Neural cell (in vitro differentiated cells): ENCODE measurements at regions not wholly inside any gene's neighbourhood (a gene's known extent, or its start where the extent isn't known, plus 50 kb on each side); places are given as distances from the start of the nearest gene placed in this dataset.

Source experiments
- H2AFZ ChIP-seq: fragments of 200-600, 300-800 bp; sonication (generic), shearing (Covaris generic); 2 replicates; pipeline ENCODE4 v1.6.0; 2014; ENCODE audit warnings: low read depth, mild to moderate bottlenecking, antibody characterized with exemption, low read length, moderate library complexity
- H3F3A ChIP-seq: fragments of 200-600 bp; shearing (Covaris generic); 2 replicates; pipeline ENCODE4 v1.6.1; 2016; ENCODE audit warnings: mild to moderate bottlenecking, moderate library complexity, mixed read lengths, antibody characterized with exemption, low read length; ENCODE audit not compliant: insufficient read depth, poor library complexity, severe bottlenecking
- H3K27ac ChIP-seq: fragments of 200-600, 300-800 bp; sonication (generic), shearing (Covaris generic); 2 replicates; pipeline ENCODE4 v1.5.1; 2014; ENCODE audit warnings: mild to moderate bottlenecking, low read length, moderate library complexity
- H3K27me3 ChIP-seq: fragments of 300-800, 200-600 bp; sonication (generic), shearing (Covaris generic); 2 replicates; pipeline ENCODE4 v1.6.0; 2014; ENCODE audit warnings: mild to moderate bottlenecking, low read depth, low read length, moderate library complexity; ENCODE audit not compliant: insufficient read depth
- H3K36me3 ChIP-seq: fragments of 300-800, 200-600 bp; sonication (generic), shearing (Covaris generic); 2 replicates; pipeline ENCODE4 v1.5.1; 2014; ENCODE audit warnings: mild to moderate bottlenecking, antibody characterized with exemption, low read length, moderate library complexity; ENCODE audit not compliant: insufficient read depth
- H3K4me2 ChIP-seq: fragments of 300-800, 200-600 bp; sonication (generic), shearing (Covaris generic); 2 replicates; pipeline ENCODE4 v1.6.0; 2014; ENCODE audit warnings: mild to moderate bottlenecking, low read length
- H3K4me3 ChIP-seq: fragments of 300-800, 200-600 bp; sonication (generic), shearing (Covaris generic); 2 replicates; pipeline ENCODE4 v1.5.1; 2014; ENCODE audit warnings: mild to moderate bottlenecking, low read length, moderate library complexity
- H3K79me2 ChIP-seq: fragments of 200-600 bp; shearing (Covaris generic); replicated peaks from 2 replicates; pipeline ENCODE4 v1.6.0; 2014; ENCODE audit warnings: mild to moderate bottlenecking, low read length, moderate library complexity; ENCODE audit not compliant: insufficient read depth
- H3K9ac ChIP-seq: fragments of 300-800, 200-600 bp; sonication (generic), shearing (Covaris generic); 2 replicates; pipeline ENCODE4 v1.6.1; 2016; ENCODE audit warnings: mild to moderate bottlenecking, low read length, mixed read lengths
- H3K9me2 ChIP-seq: fragments of 200-600 bp; shearing (Covaris generic); 2 replicates; pipeline ENCODE4 v1.6.1; 2016; ENCODE audit warnings: mild to moderate bottlenecking, low read length, mixed read lengths; ENCODE audit not compliant: insufficient read depth
- H3K9me3 ChIP-seq: fragments of 200-600, 300-800 bp; sonication (generic), shearing (Covaris generic); 2 replicates; pipeline ENCODE4 v1.6.1; 2016; ENCODE audit warnings: mild to moderate bottlenecking, mixed run types, low read length, moderate library complexity, mixed read lengths
- H4K20me1 ChIP-seq: fragments of 200-600 bp; shearing (Covaris generic); 2 replicates; pipeline ENCODE4 v1.6.1; 2016; ENCODE audit warnings: mild to moderate bottlenecking, mixed run types; ENCODE audit not compliant: insufficient read depth
- EP300 ChIP-seq: fragments of 450-650 bp; conservative IDR thresholded peaks from 2 replicates; pipeline ENCODE4 v1.6.1; 2014; ENCODE audit warnings: antibody characterized with exemption, mild to moderate bottlenecking, moderate library complexity; ENCODE audit not compliant: poor library complexity, severe bottlenecking
- EZH2 ChIP-seq: fragments of 200-600, 300-800 bp; shearing (Covaris generic), sonication (generic); IDR thresholded peaks from 2 replicates; pipeline ENCODE4 v1.6.1; 2014; ENCODE audit warnings: antibody characterized with exemption, low read length, borderline replicate concordance, mild to moderate bottlenecking; ENCODE audit not compliant: insufficient read depth, poor library complexity, severe bottlenecking
- MXI1 ChIP-seq: fragments of 450-650 bp; conservative IDR thresholded peaks from 2 replicates; pipeline ENCODE4 v1.6.1; 2014; ENCODE audit warnings: antibody characterized with exemption, mild to moderate bottlenecking; ENCODE audit not compliant: poor library complexity, severe bottlenecking
- POLR2AphosphoS5 ChIP-seq: IDR thresholded peaks from 2 replicates; pipeline ENCODE4 v1.6.1; 2012
- RAD21 ChIP-seq: fragments of 450-650 bp; conservative IDR thresholded peaks from 2 replicates; pipeline ENCODE4 v1.6.1; 2014; ENCODE audit warnings: antibody characterized with exemption, mild to moderate bottlenecking, moderate library complexity
- SMC3 ChIP-seq: fragments of 450-650 bp; conservative IDR thresholded peaks from 2 replicates; pipeline ENCODE4 v1.6.1; 2014; ENCODE audit warnings: antibody characterized with exemption, mild to moderate bottlenecking, moderate library complexity; ENCODE audit not compliant: poor library complexity
- TAF1 ChIP-seq: IDR thresholded peaks from 2 replicates; pipeline ENCODE4 v1.6.1; 2012; ENCODE audit warnings: low read depth
- TF ChIP-seq, protein P1 (sequence below): IDR thresholded peaks from 2 replicates; pipeline ENCODE4 v1.6.1; 2012; ENCODE audit warnings: borderline replicate concordance
- TF ChIP-seq, protein P2 (sequence below): fragments of 450-650 bp; IDR thresholded peaks from 2 replicates; pipeline ENCODE4 v1.5.1; 2014; ENCODE audit warnings: antibody characterized with exemption, mild to moderate bottlenecking, moderate library complexity; ENCODE audit not compliant: poor library complexity, severe bottlenecking

DNA sequence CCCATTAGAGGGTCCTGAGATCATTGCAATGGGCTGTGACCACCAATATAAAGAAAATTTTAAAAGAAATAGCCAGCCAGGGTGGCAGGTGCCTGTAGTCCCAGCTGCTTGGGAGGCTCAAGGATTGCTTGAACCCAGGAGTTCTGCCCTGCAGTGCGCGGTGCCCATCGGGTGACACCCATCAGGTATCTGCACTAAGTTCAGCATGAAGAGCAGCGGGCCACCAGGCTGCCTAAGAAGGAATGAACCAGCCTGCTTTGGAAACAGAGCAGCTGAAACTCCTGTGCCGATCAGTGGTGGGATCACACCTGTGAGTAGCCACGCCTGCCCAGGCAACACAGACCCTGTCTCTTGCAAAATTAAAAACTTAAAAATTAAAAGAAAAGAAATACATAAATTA lies 102.5 kb upstream of the FOXC1 start:
- H4K20me1 ChIP-seq, result no peaks in the 10 kb centered on the region
- no peaks in the 10 kb centered on the region for H3K9me3 ChIP-seq
- no peaks in the 10 kb centered on the region for H3F3A ChIP-seq
- H3K36me3 ChIP-seq, result no peaks in the 10 kb centered on the region
- H3K4me3 ChIP-seq, result no peak overlapping the region
- H3K9me2 ChIP-seq, result no peaks in the 10 kb centered on the region
- no peak overlapping the region for H3K27ac ChIP-seq
- no peak for TF ChIP-seq RAD21
- TF ChIP-seq SMC3, result no peak
- no peak for TF ChIP-seq EP300
- TF ChIP-seq TAF1, result no peak
- TF ChIP-seq EZH2, result no peak
- no peak for TF ChIP-seq POLR2AphosphoS5
- TF ChIP-seq, protein P1, sequence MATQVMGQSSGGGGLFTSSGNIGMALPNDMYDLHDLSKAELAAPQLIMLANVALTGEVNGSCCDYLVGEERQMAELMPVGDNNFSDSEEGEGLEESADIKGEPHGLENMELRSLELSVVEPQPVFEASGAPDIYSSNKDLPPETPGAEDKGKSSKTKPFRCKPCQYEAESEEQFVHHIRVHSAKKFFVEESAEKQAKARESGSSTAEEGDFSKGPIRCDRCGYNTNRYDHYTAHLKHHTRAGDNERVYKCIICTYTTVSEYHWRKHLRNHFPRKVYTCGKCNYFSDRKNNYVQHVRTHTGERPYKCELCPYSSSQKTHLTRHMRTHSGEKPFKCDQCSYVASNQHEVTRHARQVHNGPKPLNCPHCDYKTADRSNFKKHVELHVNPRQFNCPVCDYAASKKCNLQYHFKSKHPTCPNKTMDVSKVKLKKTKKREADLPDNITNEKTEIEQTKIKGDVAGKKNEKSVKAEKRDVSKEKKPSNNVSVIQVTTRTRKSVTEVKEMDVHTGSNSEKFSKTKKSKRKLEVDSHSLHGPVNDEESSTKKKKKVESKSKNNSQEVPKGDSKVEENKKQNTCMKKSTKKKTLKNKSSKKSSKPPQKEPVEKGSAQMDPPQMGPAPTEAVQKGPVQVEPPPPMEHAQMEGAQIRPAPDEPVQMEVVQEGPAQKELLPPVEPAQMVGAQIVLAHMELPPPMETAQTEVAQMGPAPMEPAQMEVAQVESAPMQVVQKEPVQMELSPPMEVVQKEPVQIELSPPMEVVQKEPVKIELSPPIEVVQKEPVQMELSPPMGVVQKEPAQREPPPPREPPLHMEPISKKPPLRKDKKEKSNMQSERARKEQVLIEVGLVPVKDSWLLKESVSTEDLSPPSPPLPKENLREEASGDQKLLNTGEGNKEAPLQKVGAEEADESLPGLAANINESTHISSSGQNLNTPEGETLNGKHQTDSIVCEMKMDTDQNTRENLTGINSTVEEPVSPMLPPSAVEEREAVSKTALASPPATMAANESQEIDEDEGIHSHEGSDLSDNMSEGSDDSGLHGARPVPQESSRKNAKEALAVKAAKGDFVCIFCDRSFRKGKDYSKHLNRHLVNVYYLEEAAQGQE, result no peak
- TF ChIP-seq, protein P2, sequence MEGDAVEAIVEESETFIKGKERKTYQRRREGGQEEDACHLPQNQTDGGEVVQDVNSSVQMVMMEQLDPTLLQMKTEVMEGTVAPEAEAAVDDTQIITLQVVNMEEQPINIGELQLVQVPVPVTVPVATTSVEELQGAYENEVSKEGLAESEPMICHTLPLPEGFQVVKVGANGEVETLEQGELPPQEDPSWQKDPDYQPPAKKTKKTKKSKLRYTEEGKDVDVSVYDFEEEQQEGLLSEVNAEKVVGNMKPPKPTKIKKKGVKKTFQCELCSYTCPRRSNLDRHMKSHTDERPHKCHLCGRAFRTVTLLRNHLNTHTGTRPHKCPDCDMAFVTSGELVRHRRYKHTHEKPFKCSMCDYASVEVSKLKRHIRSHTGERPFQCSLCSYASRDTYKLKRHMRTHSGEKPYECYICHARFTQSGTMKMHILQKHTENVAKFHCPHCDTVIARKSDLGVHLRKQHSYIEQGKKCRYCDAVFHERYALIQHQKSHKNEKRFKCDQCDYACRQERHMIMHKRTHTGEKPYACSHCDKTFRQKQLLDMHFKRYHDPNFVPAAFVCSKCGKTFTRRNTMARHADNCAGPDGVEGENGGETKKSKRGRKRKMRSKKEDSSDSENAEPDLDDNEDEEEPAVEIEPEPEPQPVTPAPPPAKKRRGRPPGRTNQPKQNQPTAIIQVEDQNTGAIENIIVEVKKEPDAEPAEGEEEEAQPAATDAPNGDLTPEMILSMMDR, result no peak
- no peak for TF ChIP-seq MXI1
- H3K27me3 ChIP-seq, result no peaks in the 10 kb centered on the region
- H3K4me2 ChIP-seq, result no peak overlapping the region
- no peak overlapping the region for H3K9ac ChIP-seq
- H2AFZ ChIP-seq, result no peak overlapping the region
- H3K79me2 ChIP-seq, result no peaks in the 10 kb centered on the region

DNA sequence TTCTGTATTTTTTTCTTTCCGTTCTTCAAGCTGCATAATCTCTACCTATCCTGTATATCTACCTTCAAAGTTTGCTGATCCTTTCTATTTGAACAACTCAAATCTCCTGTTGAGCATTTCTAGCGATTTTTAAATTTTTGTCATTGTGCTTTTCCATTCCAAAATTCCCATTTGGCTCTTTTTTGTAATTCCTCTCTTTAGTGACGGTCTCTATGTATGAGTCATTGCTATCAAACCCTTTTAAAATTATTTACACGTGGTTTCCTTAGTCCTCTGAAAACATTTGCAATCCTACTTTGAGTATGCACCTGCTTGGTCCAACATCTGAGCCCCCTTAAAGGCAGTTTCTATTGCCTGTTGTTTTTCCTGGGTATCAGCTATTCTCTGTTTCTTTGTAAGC lies 100.5 kb upstream of the FOXC1 start:
- Histone ChIP-seq H3K27me3 (no peaks in the 10 kb centered on the region), H2AFZ (no peak overlapping the region), H3K9ac (no peak overlapping the region), H4K20me1 (no peaks in the 10 kb centered on the region), H3K4me3 (no peak overlapping the region), H3K27ac (no peak overlapping the region), H3K9me3 (no peaks in the 10 kb centered on the region), H3K36me3 (no peaks in the 10 kb centered on the region), H3K9me2 (no peaks in the 10 kb centered on the region), H3K4me2 (no peak overlapping the region), H3K79me2 (no peaks in the 10 kb centered on the region), H3F3A (no peaks in the 10 kb centered on the region)
- TF ChIP-seq SMC3, result no peak

DNA sequence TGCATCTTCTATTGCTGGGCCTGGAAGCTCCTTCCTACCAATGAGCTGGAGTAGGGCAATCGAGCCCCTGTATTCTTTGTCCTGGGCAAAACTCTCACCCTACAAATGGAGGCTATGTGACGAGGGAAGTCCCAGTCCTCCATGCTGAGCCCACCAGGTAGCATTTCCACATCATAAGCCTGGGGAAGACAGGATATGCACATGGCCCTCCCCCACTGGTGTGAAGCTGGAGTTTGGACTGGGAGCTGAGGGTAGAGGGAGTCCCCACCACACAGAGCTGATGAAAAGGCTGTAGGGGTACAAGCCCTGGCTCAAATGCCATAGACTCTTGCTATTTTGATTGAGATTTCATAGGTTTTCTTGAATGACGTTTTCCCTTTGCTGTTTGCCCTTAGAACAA lies 99.5 kb upstream of the FOXC1 start:
- Histone ChIP-seq H2AFZ (no peak overlapping the region), H3K4me3 (no peak overlapping the region), H3K9ac (no peak overlapping the region), H3K79me2 (no peaks in the 10 kb centered on the region), H3K36me3 (no peaks in the 10 kb centered on the region), H3K4me2 (no peak overlapping the region), H3F3A (no peaks in the 10 kb centered on the region), H3K27ac (no peak overlapping the region), H3K27me3 (no peaks in the 10 kb centered on the region), H3K9me3 (no peaks in the 10 kb centered on the region), H3K9me2 (no peaks in the 10 kb centered on the region), H4K20me1 (no peaks in the 10 kb centered on the region)
- TF ChIP-seq EZH2 (no peak), RAD21 (no peak), POLR2AphosphoS5 (no peak)
- TF ChIP-seq, protein P2, result no peak
